ENCODE measurements at regions not wholly inside any gene's neighbourhood (a gene's known extent, or its start where the extent isn't known, plus 50 kb on each side); places are given as distances from the start of the nearest gene placed in this dataset.
"Not testable (repeated sequence)": the region's sequence is repeated elsewhere in the genome, so short reads cannot be mapped to it uniquely, and the experiment has no call there.

DNA sequence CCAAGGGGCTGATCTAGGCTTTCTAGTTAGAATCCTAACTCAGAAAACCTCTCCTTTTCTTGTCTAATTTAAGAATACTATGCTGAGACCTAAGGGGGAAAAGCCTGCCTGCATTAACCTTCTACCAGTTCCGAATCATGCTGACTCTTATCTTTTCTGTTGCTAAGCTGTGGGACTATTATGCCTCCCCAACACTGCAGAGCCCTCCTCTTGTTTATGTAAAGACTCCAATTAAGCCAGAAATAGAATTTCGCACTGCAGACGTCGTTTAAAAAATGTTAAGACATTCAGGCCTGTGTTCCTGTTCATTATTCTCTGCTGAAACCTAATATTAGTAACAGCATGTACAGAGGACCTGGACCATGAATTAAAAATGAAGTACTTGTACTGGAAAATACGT is 310.6 kb upstream of the ATP11B start:
- no peak for DNase-seq

DNA sequence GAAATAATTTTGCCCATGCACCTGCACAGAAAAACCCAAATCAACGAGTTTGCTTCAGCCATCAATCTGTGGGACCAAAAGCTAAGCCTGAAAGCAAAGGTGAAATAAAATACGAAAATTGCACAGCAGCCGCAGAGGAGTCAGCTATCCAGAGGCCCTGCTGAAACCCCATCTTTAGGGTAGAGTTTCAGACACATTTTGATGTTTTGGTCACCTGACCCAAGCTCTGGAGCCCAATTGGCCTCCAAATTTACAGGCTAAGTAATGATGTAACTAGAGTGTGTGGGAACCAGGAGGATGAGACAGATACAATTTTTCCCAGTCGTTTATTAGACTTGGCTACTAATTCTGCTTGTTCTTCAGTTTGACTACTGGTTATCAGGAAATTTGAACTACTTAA is 308.6 kb upstream of the ATP11B start:
- no peak for DNase-seq

DNA sequence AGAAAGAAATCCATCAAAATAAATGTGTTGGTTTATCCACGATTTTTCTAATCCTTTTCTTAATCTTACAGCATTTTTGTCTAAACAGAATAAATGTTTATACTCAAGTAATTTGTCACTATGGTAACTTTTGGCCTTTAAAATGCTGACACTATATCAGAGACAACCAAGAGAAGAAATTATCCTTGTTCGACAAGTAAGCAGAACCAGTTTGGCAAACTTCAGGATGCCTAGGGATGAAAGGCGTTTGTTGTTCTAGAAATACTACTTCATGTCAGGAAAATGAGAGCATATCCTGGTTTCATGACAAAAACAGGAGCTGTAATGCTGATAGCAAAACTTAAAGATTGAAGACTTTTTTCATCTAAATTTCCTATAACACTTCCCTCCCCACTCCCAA is 308.0 kb upstream of the ATP11B start:
- no peak for DNase-seq

DNA sequence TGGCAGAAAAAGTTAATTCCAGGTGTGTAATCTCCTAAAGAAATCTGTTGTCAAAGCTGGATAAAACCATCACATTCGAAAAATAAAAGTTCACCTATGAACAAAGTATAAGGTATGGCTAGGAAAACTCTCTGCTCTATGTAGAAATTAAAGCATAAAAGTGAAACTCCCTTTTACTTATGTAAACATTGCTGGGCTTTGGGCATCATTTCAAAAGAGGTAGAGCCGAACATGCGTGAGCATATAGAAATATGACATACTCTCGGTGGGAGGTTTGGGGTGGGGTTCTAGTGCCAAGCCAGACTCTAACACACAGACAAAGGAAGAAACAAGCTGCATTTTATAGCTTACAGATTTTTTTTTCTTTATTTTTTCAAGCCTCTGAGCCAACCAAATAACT is 306.8 kb upstream of the ATP11B start:
- no peak for DNase-seq

DNA sequence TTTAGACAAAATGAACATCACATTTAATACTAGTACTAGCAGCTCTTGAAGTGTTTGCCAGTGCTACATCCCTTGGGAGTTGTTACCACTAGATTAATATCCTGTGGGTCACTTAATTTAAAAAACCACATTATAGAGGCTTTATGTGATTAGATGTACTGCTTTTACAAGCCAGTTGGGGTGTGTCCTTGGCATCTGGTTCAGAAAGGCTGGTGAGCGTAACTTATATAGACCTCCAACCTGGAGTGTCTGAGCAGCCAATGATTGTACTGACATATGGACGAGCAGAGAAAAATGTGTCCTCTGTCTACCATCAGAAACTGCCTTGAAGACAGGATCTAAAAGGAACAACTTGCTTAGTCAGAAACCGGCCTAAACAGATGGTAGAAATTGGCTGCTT is 306.2 kb upstream of the ATP11B start:
- DNase-seq, result no peak

DNA sequence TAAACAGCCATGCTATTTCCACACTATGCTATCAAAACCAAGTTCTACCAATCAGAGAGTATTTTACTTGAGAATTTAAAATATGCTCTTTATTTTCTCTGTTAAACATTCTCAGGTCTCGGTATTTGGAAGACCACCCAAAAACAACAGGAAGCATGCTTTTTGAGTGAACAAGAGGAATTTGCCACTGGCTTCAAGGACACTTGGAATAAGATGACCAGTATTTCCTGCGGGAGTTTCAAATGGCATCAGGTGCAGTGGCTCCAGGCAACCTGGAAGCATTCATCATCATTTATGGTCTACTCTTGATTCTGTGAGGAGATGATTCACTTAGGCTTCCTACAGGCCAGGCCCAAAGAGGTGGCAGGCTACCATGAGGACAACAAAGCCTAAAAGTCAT is 305.7 kb upstream of the ATP11B start:
- DNase-seq, result no peak

DNA sequence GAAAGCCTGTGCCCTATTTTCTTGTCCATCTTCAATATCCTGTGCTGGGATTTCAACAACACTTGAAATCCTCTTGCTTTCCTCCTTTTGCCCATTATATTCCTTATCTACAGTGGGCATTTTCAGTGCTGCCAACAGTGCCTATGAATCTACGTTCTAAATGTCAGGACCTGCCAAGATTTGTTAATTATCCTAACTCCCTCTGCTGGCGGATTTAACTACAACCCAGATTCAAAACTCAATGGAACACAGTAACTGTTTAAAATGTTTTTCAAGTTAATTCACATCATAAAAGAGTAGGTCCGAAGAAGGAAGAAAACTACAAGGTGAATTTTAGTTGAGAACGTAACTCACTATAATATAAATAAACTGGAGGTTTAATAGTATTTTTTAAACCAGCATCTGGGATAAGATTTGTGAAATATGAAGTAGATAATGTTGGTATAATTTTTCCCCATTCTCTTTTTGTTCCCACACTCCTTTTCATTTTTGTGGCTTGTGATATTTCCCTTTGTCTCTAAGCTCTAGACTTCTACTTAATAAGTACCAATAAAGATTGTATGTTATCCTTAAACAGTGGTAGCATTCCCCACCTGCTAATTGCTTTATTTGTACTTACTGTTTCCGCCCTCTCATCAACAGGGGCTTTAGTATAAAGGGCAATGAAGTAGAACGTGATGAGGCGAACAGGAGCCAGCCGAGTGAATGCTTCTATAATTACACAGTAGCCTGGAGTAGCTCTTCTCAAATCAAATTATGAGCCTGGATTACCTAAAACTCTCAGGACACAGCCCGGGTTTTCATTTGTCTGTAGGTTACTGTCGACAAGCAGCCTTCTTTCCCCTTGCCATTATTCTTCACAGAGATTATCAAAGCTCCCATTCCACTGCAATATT is 302.5 kb upstream of the ATP11B start:
- DNase-seq, result no peak

DNA sequence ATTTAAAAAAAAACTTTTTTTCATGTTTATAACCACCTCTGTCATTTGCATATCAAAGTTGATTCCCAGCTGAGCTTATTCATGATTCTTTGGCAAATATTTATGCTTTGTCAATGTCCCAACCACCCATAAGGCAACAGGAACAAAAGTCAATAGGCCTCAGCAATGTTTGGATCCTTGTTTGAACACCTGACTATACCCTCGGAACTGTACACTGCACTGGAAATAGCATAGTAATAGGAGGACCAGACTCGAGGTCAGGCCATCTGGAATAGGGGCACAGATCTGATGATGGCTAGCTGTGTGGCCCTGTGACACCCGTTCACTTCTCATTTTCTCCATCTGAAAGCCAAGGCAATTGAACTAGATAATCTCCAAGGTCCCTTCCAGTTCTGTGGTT is 301.7 kb upstream of the ATP11B start:
- DNase-seq, result no peak

DNA sequence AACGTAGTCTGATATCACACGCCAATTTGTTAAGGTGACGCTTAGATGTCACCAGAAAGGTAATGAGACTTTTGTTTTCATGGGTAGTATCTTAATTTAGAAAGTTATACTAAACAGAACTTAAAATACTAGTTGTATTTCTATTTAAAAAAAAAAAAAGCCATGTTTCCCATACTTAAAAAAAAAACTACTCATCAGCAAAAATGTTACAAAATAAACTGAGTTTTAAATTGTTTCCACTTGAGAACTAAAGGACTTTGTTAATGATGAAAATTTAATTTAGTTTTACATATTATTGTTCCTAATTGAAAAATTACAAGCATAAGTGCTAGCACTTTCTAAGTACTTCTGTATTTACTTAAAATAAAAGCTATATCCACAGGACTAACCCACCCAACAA is 300.8 kb upstream of the ATP11B start:
- no peak for DNase-seq

DNA sequence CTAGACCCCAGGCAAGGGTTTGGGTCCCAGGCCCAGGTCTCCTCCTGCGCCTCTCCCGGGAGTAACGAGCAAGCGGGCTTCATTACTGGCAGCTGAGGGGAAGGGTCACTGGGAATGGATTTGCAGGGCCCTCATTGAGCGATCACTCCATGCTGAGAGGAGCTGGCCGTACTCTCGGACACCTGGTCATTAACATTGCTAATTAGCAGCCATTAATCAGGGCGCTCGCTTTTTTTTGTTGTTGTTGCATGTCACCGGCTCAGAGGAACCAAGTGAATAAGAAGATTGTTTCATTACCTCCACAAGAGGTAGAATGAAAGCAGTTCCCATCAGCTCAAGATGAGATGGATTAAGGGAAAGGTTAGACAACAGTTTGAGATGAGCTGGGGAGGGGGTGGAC is 293.0 kb upstream of the ATP11B start:
- no peak for DNase-seq

DNA sequence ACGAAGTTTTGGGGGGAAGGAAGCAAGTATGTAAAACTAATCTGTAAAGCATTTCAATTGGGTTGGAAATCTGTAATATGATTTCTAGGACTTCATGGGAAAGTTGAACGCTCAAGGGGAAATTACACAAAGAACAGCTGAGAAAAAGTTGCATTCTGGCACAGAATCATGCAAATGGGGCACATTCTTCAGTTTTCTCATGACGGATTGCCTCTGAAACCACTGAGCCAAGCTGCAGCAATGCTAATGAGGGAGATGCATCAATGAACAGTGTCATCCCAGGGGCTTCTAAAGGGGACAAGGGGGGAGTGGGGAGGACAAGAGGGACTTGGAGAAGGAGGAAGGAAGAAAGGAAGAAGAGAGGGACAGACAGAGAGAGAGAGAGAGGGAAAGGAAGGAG is 291.4 kb upstream of the ATP11B start:
- no peak for DNase-seq

DNA sequence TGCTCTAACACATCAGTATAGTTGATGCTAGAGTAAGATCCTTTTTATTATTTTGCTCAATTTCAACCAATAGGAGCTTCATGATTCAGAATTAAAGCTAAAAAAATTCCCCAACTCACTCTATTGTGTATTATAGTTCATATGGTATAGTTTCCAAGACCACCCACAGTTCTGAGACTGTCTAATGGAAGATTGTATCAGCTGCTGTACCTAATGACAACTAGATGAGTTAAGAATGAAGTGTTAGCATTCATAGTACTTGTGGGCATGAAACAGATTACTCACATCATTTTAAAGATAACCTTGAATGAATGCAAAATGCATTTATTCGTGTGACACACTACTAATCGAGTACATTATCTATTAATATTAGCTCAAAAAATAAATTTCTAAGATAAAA is 289.9 kb upstream of the ATP11B start:
- DNase-seq, result no peak

DNA sequence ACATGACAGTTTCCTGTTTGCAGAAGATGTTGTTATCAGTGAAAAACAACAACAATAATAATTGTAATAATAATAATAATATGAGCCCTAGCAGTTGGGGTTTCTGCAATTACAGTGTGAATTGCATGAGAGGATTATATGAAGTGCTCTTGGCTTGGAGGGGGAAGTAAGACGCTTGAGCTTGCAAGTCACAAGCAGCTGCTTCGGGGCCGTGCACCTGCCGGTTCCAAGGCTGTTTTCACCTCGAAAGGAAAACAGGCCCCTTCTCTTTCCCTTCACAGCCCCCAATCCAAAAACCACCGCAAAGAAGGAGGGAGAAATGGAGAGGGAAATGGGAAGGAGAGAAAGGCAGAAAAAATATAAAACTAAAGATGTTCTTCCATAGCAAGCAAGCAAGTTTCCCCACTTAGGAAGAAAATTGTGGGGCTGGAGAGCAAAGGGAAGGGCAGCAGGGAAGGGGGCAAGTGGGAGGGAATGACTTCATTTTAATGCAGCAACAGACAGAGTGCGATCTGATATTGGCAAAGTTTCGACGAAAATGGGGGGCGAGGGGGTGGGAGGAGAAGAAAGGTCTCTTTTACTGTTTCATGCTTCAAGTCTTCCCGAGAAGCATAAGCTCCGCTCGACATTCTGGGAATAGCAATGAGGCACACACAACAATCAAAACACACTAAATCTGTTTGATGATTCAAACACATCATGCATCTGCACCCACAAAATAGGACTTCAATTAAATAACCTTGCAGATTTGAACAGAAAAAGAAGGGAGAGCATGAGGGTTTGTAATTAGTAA is 284.2 kb upstream of the ATP11B start:
- DNase-seq, result no peak

DNA sequence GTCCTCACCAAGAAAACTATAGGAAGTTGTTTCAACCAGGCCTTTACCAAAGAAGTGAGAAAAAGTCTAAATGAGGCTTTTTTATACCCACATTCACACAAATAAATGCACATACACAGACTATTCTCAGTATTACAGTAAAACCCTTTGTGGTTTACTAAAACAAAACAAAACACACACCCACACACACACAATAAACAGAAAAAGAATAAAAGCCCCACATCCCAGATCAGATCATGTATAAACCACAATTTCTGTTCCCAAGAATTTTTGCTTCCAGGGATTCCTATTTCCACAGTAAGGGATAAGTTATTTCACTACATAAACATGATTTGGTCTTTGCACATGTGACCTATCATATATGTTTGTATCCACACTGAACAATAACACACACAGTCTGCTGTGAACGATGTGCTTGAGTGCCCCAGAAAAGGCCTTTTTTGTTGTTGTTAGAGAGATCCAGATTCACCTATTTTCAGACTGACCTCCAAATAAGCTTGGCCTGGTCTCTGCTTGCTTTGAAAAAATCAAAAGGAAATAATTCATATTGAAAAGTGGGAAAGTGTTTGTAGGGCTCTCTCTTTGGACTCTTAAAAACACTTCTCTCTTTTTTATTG is 283.4 kb upstream of the ATP11B start:
- no peak for DNase-seq

DNA sequence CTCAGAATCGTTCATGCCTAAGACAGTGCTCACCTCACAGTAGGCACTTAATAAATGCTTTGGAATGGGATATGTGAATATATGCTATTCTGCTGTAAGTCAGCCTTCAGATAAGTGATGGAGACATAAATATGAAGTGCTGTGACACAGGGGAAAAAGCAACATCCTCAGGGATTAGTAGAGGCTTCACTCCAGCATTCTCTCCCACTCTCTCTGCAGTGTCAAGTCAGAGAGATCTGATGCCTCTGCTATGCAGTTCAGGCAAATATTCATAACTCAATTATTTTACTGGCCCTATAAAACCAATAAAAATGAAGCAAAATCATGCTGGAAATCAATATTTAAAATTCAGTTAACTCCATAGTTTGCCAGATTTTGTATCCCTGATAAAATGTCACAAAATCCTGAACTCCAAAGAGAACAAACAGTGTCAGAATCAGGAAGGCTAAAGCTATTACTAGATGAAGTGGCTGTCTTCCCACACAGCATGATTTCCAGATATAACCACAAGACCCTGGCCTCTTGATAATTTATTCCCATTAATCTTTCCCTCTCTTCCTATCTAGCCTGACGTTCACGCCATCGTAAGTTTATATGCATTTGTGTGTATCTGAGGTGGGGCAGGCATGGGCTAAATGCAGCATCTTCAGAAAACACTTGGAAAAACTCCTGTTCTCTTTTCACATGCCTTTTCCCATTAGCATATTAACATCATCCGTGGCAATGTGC is 278.9 kb upstream of the ATP11B start:
- DNase-seq, result no peak

DNA sequence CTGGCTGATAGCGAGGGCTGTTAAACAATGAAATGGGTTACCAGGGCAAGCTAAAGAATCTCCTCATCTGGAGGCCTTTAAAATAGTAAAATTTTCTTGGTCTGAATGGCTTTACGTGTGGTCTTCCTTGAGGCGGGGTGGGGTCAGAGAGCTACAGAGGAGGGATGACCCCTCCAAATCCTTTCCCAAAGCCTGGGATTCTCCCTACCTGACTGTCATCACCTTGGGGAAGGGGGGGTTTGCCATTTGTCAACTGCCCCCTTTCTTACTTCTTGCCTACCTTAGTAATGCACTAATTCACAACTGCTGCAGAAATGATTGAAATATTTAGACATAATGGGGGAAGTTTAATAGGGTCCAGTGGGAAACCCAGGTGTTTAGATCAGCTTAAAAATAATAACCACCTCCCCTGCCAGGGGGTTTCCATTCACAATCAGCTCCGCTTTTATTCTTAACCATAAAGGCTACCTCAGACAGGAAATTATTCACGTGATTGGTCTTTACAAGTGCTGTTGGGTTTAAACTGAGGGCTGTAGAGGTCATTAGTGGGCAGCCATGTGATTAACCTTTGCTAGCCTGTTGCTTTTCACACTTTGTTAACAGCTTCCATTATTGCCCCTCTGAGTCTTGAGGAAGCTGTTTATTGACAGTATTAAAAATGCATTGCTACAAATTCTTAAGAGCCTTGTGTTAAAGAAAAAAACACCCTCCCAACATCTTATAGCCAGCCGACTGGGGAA is 276.5 kb upstream of the ATP11B start:
- DNase-seq, result no peak

DNA sequence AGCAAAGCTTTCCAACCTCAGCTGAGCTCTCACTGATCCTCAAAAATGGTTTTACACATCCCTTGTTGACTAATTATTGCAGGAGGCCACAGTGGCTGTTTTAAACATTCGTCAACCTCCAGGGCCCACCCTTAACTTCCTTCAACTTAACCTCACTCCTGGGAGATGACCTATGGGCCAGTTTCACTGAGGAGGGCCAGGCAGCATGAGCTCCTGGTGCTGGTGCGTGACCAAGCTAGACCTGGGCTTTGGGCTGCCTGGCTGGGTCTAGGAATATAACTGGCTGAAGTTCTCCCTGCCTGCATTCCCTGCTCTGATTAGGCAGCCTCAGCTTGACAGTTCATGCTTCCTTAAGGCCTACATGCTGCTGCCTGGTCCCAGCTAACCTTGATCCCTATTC is 273.7 kb upstream of the ATP11B start:
- no peak for DNase-seq

DNA sequence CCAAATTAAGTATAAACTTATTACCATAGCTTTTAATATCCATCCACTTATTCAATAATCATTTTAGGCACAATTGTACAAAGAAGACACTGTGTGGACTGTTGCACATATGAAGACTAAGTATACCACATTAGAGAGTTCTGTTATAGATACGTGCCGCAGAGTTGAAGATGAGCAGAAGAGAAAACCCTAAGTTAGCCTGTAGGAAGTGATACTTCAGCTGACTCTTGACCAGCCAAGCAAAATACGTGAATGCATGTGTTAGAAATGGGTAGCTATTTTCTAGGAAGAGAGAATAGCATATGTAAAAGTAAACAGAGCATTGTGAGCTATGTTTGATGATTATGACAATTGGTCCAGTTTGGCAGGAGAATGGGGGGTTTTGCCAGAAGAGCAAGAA is 272.0 kb upstream of the ATP11B start:
- DNase-seq, result no peak

DNA sequence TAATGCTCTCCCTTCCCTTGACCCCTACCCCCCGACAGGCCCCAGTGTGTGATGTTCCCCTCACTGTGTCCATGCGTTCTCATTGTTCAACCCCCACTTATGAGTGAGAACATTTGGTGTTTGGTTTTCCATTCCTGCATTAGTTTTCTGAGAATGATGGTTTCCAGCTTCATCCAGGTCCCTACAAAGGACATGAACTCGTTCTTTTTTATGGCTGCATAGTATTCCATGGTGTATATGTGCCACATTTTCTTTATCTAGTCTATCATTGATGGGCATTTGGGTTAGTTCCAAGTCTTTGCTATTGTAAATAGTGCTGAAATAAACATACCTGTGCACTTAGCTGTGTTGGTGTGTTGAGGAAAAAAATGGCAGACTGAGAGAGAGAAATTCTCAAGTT is 269.9 kb upstream of the ATP11B start:
- DNase-seq, result not testable (repeated sequence)

DNA sequence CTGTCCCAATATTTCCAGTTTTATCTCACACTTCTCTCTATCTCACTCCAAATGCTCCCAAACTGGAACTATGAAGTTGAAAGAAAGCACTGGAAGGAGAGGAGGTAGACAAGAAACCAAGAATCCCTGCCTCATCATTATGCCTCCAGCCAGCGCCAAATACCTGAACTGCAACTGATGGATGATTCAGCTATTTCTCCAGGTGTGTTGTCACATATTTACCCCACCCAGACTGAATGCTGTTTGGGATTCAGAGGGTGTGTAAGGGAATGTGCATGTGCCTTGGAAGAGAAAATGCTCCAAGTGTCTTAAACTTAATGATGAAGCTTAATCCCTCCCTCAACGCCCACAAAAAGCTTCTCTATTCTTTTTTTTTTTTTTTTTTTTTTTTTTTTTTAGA is 269.5 kb upstream of the ATP11B start:
- no peak for DNase-seq

DNA sequence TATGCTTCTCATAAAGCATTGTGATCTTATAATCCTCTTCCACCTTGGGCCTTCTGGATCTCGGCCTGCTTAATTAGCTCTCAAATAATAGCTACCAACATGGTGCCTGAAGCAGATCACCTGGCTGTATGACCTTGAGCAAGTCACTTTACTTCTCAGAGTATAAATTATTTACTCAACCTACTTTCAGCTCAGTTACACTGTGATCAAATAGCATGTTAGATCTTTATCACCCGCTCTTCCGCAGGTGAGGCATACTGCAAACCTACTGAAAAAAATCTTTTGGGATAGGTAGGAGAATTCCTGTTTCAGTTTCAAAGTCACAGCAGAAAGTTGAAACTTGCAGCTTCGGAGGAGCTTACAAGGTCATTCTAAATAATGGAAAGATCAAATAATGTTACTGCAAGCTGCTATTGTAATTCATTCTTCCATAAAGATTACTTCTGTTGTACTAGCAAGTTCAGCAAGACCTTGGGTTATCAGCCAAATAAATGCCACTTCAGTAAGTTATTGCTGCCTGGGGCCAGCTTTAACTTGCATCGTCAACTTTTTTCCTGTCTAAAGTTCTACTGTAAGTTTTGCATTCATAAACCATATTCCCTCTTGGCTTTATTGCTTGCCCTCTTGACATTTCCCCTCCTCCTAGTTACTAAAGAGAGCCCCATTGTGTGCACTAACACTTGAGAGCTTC is 268.4 kb upstream of the ATP11B start:
- no peak for DNase-seq
